B cell (primary cell): ENCODE measurements at regions not wholly inside any gene's neighbourhood (a gene's known extent, or its start where the extent isn't known, plus 50 kb on each side); places are given as distances from the start of the nearest gene placed in this dataset.

Experiments used
- ATAC-seq: fragments of 200-7000 bp; cut with Tn5 transposase; one replicate; pipeline ENCODE4 v1.10.0; 2021; ENCODE audit warnings: low read depth, mild to moderate bottlenecking, moderate number of reproducible peaks, moderate library complexity
- CTCF ChIA-PET: fragments of 350-600 bp; sonication (Branson Sonifier 250); formaldehyde crosslinking; loops from one replicate; lab custom pipeline; 2021; ENCODE audit warnings: antibody characterized with exemption, inconsistent platforms; lab: Charles Lee
- POLR2A ChIA-PET: fragments of 350-600 bp; sonication (Branson Sonifier 250); formaldehyde crosslinking; loops from one replicate; lab custom pipeline; 2021; ENCODE audit warnings: antibody characterized with exemption; lab: Charles Lee
- DNase-seq: peaks from one replicate; pipeline ENCODE4 v3.0.0; 2013
- H2AFZ ChIP-seq: 2 replicates; pipeline ENCODE4 v1.6.1; 2012; ENCODE audit warnings: mild to moderate bottlenecking, low read depth, low read length; ENCODE audit not compliant: insufficient read depth, poor library complexity, severe bottlenecking
- H3K27ac ChIP-seq, 2 donors: 1 replicate in 1 of 2; 2 replicates in 1 of 2; pipeline ENCODE4 v1.5.1; 2012 to 2013; ENCODE audit warnings: low read length in 2 of 2, mild to moderate bottlenecking in 2 of 2, moderate library complexity in 1 of 2
- H3K27me3 ChIP-seq, 4 experiments: fragments of 200-600 bp in 1 of 4; sonication (generic) in 1 of 4; replicated peaks in 1 of 4; 1 replicate in 2 of 4; 2 replicates in 2 of 4; pipeline versions ENCODE4 v1.6.1 to v1.7.0; 2013 to 2016; ENCODE audit warnings: low read length in 3 of 4, mild to moderate bottlenecking in 2 of 4, mixed read lengths in 1 of 4, moderate library complexity in 1 of 4; ENCODE audit not compliant: insufficient read depth in 4 of 4, control insufficient read depth in 3 of 4; ENCODE audit errors: control extremely low read depth in 1 of 4
- H3K36me3 ChIP-seq, 2 experiments: replicated peaks in 1 of 2; 1 replicate in 1 of 2; 2 replicates in 1 of 2; pipeline versions ENCODE4 v1.6.1 to v1.7.1; 2013; ENCODE audit warnings: low read length in 1 of 2; ENCODE audit not compliant: insufficient read depth in 2 of 2, control insufficient read depth in 1 of 2; ENCODE audit errors: control extremely low read depth in 1 of 2, extremely low read depth in 1 of 2
- H3K4me1 ChIP-seq, 2 donors: fragments of 200-600 bp in 1 of 2; sonication (generic) in 1 of 2; 1 replicate in 1 of 2; 2 replicates in 1 of 2; pipeline versions ENCODE4 v1.5.1 to v1.6.1; 2013 to 2017; ENCODE audit warnings: low read length in 2 of 2; ENCODE audit not compliant: control insufficient read depth in 2 of 2, insufficient read depth in 2 of 2
- H3K4me2 ChIP-seq: replicated peaks from 2 replicates; pipeline ENCODE3; 2012; ENCODE audit warnings: mild to moderate bottlenecking, low read depth, low read length; ENCODE audit not compliant: poor library complexity, severe bottlenecking
- H3K4me3 ChIP-seq, 5 experiments: fragments of 200-600 bp in 1 of 5; sonication (generic) in 1 of 5; 1 replicate in 3 of 5; 2 replicates in 2 of 5; pipeline versions ENCODE4 v1.5.1 to v1.7.0; 2011 to 2016; ENCODE audit warnings: low read length in 4 of 5, mild to moderate bottlenecking in 4 of 5, low read depth in 2 of 5, control low read depth in 1 of 5, moderate library complexity in 1 of 5; ENCODE audit not compliant: insufficient read depth in 1 of 5; ENCODE audit errors: control extremely low read depth in 1 of 5, extremely low read depth in 1 of 5
- H3K79me2 ChIP-seq: fragments of 200-600 bp; sonication (generic); one replicate; pipeline ENCODE4 v1.6.0; 2016; ENCODE audit warnings: low read length; ENCODE audit not compliant: control insufficient read depth, insufficient read depth
- H3K9ac ChIP-seq: fragments of 200-600 bp; sonication (generic); 2 replicates; pipeline ENCODE4 v1.6.1; 2017; ENCODE audit warnings: mild to moderate bottlenecking, low read length, moderate library complexity
- H3K9me3 ChIP-seq, 3 donors: one replicate each; pipeline versions ENCODE4 v1.6.1 to v1.7.1; 2013; ENCODE audit warnings: low read length in 2 of 3; ENCODE audit not compliant: control insufficient read depth in 2 of 3, insufficient read depth in 1 of 3; ENCODE audit errors: control extremely low read depth in 1 of 3
- H4K20me1 ChIP-seq: 2 replicates; pipeline ENCODE4 v1.6.0; 2012; ENCODE audit warnings: mild to moderate bottlenecking, low read length; ENCODE audit not compliant: insufficient read depth, control insufficient read depth, poor library complexity, severe bottlenecking
- H3K27ac Mint-ChIP-seq: one replicate; pipeline ENCODE4 v1.8.0; 2021; ENCODE audit warnings: mixed read lengths
- H3K27me3 Mint-ChIP-seq: one replicate; pipeline ENCODE4 v1.8.0; 2021; ENCODE audit warnings: mixed read lengths
- H3K4me1 Mint-ChIP-seq: one replicate; pipeline ENCODE4 v1.8.0; 2021; ENCODE audit warnings: mixed read lengths
- H3K4me3 Mint-ChIP-seq: one replicate; pipeline ENCODE4 v1.8.0; 2021; ENCODE audit warnings: mixed read lengths
- H3K9me3 Mint-ChIP-seq: one replicate; pipeline ENCODE4 v1.8.0; 2022; ENCODE audit warnings: mixed read lengths; ENCODE audit not compliant: insufficient read depth
- CTCF ChIP-seq: fragments of 200-600 bp; IDR thresholded peaks from one replicate; pipeline ENCODE4 v1.8.0; 2022; ENCODE audit warnings: antibody characterized with exemption, mild to moderate bottlenecking
- EZH2 ChIP-seq: IDR thresholded peaks from 2 replicates; pipeline ENCODE4 v1.6.1; 2012; ENCODE audit warnings: borderline replicate concordance, low read depth, mild to moderate bottlenecking, moderate library complexity, low read length; ENCODE audit not compliant: insufficient read depth, poor library complexity, severe bottlenecking
- WGBS: methylation state at CpG from one replicate; pipeline ENCODE4 v1.1.5; 2013; ENCODE audit warnings: missing lambda C conversion rate; ENCODE audit not compliant: insufficient coverage; 5-methylcytosine and 5-hydroxymethylcytosine counted together
- intact Hi-C: fragments of 100-400 bp; cut with micrococcal nuclease; formaldehyde crosslinking; loops from one replicate; pipeline ENCODE4 v1.10.0; 2022

GRCh38 chr15:60135961-60136360 lies 131.8 kb downstream of the FOXB1 start:
- H3K36me3 ChIP-seq: no peaks in the 10 kb centered on the region
- no peak overlapping the region for H2AFZ ChIP-seq
- no peaks in the 10 kb centered on the region for H3K9me3 Mint-ChIP-seq
- ChIA-PET CTCF (interaction anchor here (2.1 kb wide), 1 partner anchor 8 kb away, joined by 12 read pairs; no protein-coding TSS in a partner anchor), POLR2A (no interaction called here)
- no peak overlapping the region for H3K4me2 ChIP-seq
- H4K20me1 ChIP-seq: no peaks in the 10 kb centered on the region
- peaks cover 0 to 3% (median 0%) of the 10 kb centered on the region in 4 experiments for H3K27me3 ChIP-seq
- H3K9ac ChIP-seq: no peak overlapping the region
- ATAC-seq: no peak
- no peaks in the 10 kb centered on the region for H3K4me1 Mint-ChIP-seq
- H3K4me3 ChIP-seq: no peak overlapping the region
- no peak overlapping the region for H3K4me3 Mint-ChIP-seq
- no peak for TF ChIP-seq CTCF
- no peak for TF ChIP-seq EZH2
- no peak overlapping the region for H3K27ac Mint-ChIP-seq
- DNase-seq: no peak
- H3K27me3 Mint-ChIP-seq: peaks cover 26% of the 10 kb centered on the region
- H3K27ac ChIP-seq: no peak overlapping the region
- intact Hi-C loops: no loop called here
- no peaks in the 10 kb centered on the region for H3K9me3 ChIP-seq
- WGBS: 77% methylated on average over 1 of the region's 2 CpGs
- no peaks in the 10 kb centered on the region for H3K79me2 ChIP-seq
- no peaks in the 10 kb centered on the region for H3K4me1 ChIP-seq

GRCh38 chr15:60137711-60138396 lies 133.7 kb downstream of the FOXB1 start:
- H3K9me3 Mint-ChIP-seq: no peaks in the 10 kb centered on the region
- TF ChIP-seq CTCF (no peak), EZH2 (no peak)
- CTCF ChIA-PET: interaction anchor here (2.1 kb wide), 1 partner anchor 10 kb away, joined by 12 read pairs; no protein-coding TSS in a partner anchor

More at GRCh38 chr15:60137711-60138396, 133.7 kb downstream of the FOXB1 start:
- DNase-seq (no peak), ATAC-seq (no peak)
- no peaks in the 10 kb centered on the region for H3K79me2 ChIP-seq
- H3K4me3 ChIP-seq: no peak overlapping the region
- POLR2A ChIA-PET: no interaction called here
- H3K27me3 ChIP-seq: peaks cover 0 to 7% (median 1%) of the 10 kb centered on the region in 4 experiments
- intact Hi-C loops: no loop called here
- no peak overlapping the region for H2AFZ ChIP-seq
- H3K4me2 ChIP-seq: no peak overlapping the region
- WGBS: 67% methylated on average over 2 of the region's 5 CpGs
- H3K27ac ChIP-seq: no peak overlapping the region
- no peak overlapping the region for H3K9ac ChIP-seq
- Mint-ChIP-seq H3K27me3 (peaks cover 28% of the 10 kb centered on the region), H3K4me3 (no peak overlapping the region), H3K4me1 (no peaks in the 10 kb centered on the region), H3K27ac (no peak overlapping the region)
- no peaks in the 10 kb centered on the region for H4K20me1 ChIP-seq
- no peaks in the 10 kb centered on the region for H3K9me3 ChIP-seq
- no peaks in the 10 kb centered on the region for H3K4me1 ChIP-seq
- no peaks in the 10 kb centered on the region for H3K36me3 ChIP-seq
